ENCODE measurements at regions not wholly inside any gene's neighbourhood (a gene's known extent, or its start where the extent isn't known, plus 50 kb on each side); places are given as distances from the start of the nearest gene placed in this dataset.

DNA sequence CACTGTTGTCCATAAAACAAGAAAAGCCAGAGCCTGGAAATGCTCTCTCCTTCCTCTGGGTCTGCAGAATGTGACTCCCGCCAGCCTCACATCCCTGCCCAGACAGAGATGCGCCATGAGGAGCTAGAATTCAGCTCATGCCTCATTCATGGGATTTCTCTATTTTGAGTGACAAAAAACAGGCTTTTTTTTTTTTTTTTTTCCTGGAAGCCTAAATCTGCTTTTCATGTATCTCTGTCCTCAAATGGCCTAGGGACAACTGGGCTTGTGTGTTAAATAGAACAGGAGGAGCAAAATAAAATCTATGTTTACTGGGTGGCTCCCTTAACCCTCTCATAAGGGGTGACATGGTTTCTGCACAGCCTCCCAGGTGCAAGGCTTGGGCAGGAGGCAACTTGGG lies 679.7 kb upstream of the AUTS2 start:
- TF ChIP-seq, protein P1, sequence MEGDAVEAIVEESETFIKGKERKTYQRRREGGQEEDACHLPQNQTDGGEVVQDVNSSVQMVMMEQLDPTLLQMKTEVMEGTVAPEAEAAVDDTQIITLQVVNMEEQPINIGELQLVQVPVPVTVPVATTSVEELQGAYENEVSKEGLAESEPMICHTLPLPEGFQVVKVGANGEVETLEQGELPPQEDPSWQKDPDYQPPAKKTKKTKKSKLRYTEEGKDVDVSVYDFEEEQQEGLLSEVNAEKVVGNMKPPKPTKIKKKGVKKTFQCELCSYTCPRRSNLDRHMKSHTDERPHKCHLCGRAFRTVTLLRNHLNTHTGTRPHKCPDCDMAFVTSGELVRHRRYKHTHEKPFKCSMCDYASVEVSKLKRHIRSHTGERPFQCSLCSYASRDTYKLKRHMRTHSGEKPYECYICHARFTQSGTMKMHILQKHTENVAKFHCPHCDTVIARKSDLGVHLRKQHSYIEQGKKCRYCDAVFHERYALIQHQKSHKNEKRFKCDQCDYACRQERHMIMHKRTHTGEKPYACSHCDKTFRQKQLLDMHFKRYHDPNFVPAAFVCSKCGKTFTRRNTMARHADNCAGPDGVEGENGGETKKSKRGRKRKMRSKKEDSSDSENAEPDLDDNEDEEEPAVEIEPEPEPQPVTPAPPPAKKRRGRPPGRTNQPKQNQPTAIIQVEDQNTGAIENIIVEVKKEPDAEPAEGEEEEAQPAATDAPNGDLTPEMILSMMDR (IDR thresholded peaks at IDR 0.05) = no peak
- TF ChIP-seq POLR2A (IDR thresholded peaks at IDR 0.05) = no peak

Measured in ovary (tissue), 3 donors.